ENCODE measurements at regions not wholly inside any gene's neighbourhood (a gene's known extent, or its start where the extent isn't known, plus 50 kb on each side); places are given as distances from the start of the nearest gene placed in this dataset.

GRCh38 chr5:89281766-89282553 is 399.0 kb upstream of the MEF2C start:
- H3K9me1 ChIP-seq (replicated peaks; ENCODE audit: control insufficient read depth, extremely low read depth, insufficient read depth, low read length) = no peaks in the 10 kb centered on the region

More at GRCh38 chr5:89281766-89282553, 399.0 kb upstream of the MEF2C start:
- no peak overlapping the region for H3K27ac ChIP-seq (ENCODE audit: insufficient read depth, low read depth, low read length)
- H3K9me3 ChIP-seq (replicated peaks; ENCODE audit: control insufficient read depth, insufficient read depth, low read length) = no peaks in the 10 kb centered on the region
- H3K4me1 ChIP-seq (ENCODE audit: control insufficient read depth, extremely low read depth, insufficient read depth, low read length) = no peaks in the 10 kb centered on the region
- H3K9ac ChIP-seq (replicated peaks; ENCODE audit: extremely low read depth, insufficient read depth, low read length) = no peak overlapping the region
- H3K4me3 ChIP-seq (replicated peaks in 1 of 3; ENCODE audit: insufficient read depth in 1 of 3, low read depth in 1 of 3, low read length in 3 of 3) = no peak overlapping the region
- H3K79me2 ChIP-seq (ENCODE audit: control insufficient read depth, insufficient read depth, low read length) = no peaks in the 10 kb centered on the region
- no peaks in the 10 kb centered on the region for H4K20me1 ChIP-seq (replicated peaks; ENCODE audit: control insufficient read depth, extremely low read depth, insufficient read depth, low read length)
- no TSS peak for BruUV-seq (replicated peaks)
- no peaks in the 10 kb centered on the region for H3K36me3 ChIP-seq (ENCODE audit: control insufficient read depth in 2 of 2, extremely low read depth in 1 of 2, insufficient read depth in 2 of 2, low read length in 2 of 2)
- no peak overlapping the region for H2AFZ ChIP-seq (ENCODE audit: low read depth, low read length)
- CTCF ChIA-PET = interaction anchor here (1.0 to 1.7 kb wide), 4 partner anchors 9 to 21 kb away, joined by 3 to 4 read pairs (median 3); no protein-coding TSS in a partner anchor
- dilution Hi-C loops (cut with MboI; ENCODE audit: extremely low pct_ligation_motif_present, low sequenced_read_pairs) = no loop called here
- H3K27me3 ChIP-seq (ENCODE audit: control insufficient read depth in 2 of 2, insufficient read depth in 2 of 2, low read length in 2 of 2) = no peaks in the 10 kb centered on the region
- DNase-seq (ENCODE audit: low read depth, low spot score) (peak; percentile 1), FAIRE-seq (no peak)
- POLR2A ChIA-PET = no interaction called here
- intact Hi-C loops (cut with micrococcal nuclease) = no loop called here
- H3K4me2 ChIP-seq (ENCODE audit: insufficient read depth, low read length) = no peak overlapping the region
- no peak for TF ChIP-seq GATA2 (IDR thresholded peaks at IDR 0.05; ENCODE audit: insufficient read depth, insufficient read length, low read depth, low read length)
- TF ChIP-seq EZH2 (IDR thresholded peaks at IDR 0.05; ENCODE audit: borderline replicate concordance, low read depth, low read length, severe bottlenecking) = no peak
- no peak for TF ChIP-seq MAX (IDR thresholded peaks at IDR 0.05; ENCODE audit: insufficient read depth, insufficient read length)
- no peak for TF ChIP-seq CTCF (IDR thresholded peaks at IDR 0.05; ENCODE audit: extremely low read depth in 1 of 2, insufficient read depth in 1 of 2, low read depth in 1 of 2, low read length in 2 of 2)
- no peak for TF ChIP-seq POLR2AphosphoS5 (IDR thresholded peaks at IDR 0.05; ENCODE audit: insufficient read depth, low read depth, low read length)
- TF ChIP-seq MYC (IDR thresholded peaks at IDR 0.05; ENCODE audit: low read depth, low read length) = no peak
- no peak for TF ChIP-seq POLR2A (IDR thresholded peaks at IDR 0.05; ENCODE audit: low read depth, low read length)
- TF ChIP-seq FOS (IDR thresholded peaks at IDR 0.05; ENCODE audit: borderline replicate concordance, insufficient read depth, low read length) = no peak
- TF ChIP-seq JUN (IDR thresholded peaks at IDR 0.05; ENCODE audit: borderline replicate concordance, insufficient read depth, insufficient read length, low read depth) = no peak

Measured in endothelial cell of umbilical vein (primary cell).